22Rv1 (cell line): ENCODE measurements at regions not wholly inside any gene's neighbourhood (a gene's known extent, or its start where the extent isn't known, plus 50 kb on each side); places are given as distances from the start of the nearest gene placed in this dataset.

ENCODE experiments used
- ZFX ChIP-seq: fragments of 450-650 bp; IDR thresholded peaks from 2 replicates; pipeline ENCODE4 v1.6.1; 2017; ENCODE audit warnings: antibody characterized with exemption, borderline replicate concordance
- TF ChIP-seq, protein P1 (sequence below): fragments of 450-650 bp; IDR thresholded peaks from 2 replicates; pipeline ENCODE4 v1.5.1; 2017; ENCODE audit warnings: mild to moderate bottlenecking

DNA sequence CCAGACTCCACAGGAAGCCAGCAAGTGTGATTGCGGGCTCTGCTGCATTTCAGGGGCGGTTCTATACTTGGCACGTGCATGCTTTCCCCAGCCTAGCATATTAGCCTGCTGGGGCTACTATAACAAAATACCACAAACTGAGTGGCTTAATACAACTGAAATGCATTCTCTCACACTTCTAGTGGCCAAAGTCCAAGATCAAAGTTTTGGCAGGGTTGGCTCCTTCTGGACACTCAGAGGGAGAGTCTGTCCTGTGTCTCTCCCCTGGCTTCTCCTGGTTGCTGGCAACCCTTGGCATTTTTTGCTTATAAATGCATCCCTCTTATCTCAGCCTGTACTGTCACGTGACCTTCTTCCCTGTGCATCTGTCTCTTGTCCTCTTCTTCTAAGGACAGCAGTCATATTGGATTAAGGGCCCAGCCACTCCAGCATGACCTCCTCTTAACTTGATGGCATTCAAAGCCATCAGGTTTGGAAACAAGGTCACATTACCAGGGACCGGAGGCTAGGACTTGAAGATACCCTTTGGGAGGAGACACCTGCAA lies 138.7 kb downstream of the RNF152 start:
- TF ChIP-seq, protein P1, sequence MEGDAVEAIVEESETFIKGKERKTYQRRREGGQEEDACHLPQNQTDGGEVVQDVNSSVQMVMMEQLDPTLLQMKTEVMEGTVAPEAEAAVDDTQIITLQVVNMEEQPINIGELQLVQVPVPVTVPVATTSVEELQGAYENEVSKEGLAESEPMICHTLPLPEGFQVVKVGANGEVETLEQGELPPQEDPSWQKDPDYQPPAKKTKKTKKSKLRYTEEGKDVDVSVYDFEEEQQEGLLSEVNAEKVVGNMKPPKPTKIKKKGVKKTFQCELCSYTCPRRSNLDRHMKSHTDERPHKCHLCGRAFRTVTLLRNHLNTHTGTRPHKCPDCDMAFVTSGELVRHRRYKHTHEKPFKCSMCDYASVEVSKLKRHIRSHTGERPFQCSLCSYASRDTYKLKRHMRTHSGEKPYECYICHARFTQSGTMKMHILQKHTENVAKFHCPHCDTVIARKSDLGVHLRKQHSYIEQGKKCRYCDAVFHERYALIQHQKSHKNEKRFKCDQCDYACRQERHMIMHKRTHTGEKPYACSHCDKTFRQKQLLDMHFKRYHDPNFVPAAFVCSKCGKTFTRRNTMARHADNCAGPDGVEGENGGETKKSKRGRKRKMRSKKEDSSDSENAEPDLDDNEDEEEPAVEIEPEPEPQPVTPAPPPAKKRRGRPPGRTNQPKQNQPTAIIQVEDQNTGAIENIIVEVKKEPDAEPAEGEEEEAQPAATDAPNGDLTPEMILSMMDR, result no peak
- TF ChIP-seq ZFX, result no peak
